ENCODE measurements at regions not wholly inside any gene's neighbourhood (a gene's known extent, or its start where the extent isn't known, plus 50 kb on each side); places are given as distances from the start of the nearest gene placed in this dataset.

DNA sequence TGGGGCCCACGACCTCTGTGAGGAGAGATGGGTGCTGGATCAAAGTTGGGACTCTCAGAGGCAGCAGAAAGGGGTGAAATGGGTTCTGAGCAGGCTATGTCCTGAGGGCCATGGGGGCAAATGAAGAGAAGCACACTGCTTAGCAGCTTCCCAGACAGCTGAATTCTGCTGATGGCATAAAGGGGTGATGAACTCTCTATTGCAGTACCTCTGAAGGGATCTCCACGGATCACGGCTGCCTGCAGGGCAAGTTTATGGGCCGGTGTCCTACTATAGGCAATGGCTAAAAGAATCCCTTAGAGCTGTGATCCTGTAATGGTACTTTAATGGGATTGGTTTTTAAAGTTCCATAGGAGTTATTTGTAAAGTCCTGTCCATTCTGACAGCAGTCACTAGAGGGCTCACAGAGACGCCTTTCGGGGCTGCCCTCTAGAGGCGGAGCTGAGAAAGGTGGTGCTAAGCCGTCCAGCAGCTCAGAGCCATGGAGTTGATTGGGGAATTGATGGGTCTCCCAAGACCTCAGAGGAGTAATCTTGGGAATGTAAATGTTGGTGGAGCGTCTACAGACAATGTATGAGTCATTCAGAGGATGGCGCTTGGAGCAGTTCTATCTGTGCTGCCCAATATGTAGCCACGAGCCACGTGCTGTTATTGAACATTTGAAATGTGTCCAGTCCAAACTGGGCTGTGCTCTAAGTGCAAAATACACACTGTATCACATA, 287.3 kb downstream of the COG6 start:
- DNase-seq: peak; percentile 81

DNA sequence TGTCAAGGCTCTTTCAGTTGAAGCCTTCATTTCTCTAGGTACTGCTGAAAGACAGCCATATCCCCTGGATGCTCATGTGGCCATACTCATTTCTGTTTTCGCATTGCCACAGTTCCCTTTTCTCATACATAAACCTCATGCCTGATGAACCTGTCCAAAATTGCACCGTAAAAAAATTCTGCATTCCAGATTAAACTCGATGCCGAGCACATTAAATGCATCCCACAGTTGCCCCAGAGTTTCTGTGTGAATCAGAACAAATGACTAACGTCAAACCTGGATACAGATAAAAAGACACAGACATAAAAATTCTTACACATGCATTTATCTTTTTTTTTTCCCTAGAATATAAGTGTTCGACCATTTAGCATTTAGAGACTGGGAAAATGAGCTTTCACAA, 288.2 kb downstream of the COG6 start:
- DNase-seq: no peak

- no peak for DNase-seq
These were observed 289.8 kb downstream of the COG6 start for GRCh38 chr13:39945226-39945625.

DNA sequence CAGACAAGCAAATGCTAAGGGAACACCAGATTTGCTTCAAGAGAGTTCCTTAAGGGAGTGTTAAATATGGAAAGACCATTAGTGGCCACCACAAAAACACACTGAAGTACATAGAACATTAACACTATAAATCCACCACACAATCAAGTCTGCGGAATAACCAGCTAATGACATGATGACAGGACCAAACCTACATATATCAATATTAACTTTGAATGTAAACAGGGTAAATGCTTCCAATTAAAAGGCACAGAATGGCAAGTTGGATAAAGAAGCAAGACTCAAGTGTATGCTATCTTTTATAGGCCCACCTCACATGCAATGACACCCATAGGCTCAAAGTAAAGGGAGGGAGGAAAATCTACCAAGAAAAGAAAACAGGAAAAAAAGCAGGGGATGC, 291.3 kb downstream of the COG6 start:
- no peak for DNase-seq

GRCh38 chr13:39951301-39951700, 295.8 kb downstream of the COG6 start:
- DNase-seq: no peak

DNA sequence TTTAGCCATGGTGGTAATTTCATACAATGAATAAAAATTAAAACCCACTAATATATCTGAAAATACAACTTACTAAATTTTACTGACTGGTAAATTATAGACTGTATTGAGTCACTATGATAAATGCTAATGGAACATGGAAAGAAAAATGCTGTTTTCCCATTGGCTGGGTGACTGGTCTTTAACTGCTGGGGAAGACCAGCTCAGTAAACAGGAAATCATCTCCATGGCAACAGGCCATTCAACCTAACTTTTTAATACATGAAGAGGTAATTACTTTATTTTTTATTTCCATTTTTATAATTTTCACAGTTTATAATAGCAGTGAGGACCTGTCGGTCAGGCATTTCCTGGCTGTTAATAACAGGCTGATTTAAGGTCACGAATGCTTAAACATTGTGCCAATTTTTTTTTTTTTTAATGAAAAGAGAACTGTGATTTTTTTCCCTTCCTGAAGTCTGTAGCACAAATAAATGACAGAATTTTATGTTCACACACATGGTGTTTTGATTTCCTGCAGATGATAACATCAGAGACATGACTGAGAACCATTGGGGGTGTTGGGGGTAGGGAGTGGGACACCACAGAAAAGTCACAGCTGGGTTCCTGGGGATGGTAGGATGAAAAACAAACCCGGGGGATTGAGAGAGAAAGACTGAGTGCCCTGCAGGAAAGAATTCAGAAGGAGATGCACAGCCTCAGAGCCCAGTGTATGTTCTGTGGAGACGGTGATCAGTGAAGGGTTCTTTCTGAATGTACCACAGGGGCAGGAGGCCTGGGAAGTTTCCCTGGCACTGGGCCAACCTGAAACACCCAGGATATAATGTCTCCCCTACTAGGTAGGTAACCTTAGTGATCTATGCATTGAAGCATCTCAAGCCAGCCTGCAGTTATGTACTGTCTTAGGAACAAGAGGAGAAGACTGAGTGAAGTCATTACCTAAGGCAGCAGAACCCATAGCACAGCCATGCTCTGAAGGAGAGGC, 297.1 kb downstream of the COG6 start:
- no peak for DNase-seq

GRCh38 chr13:39954476-39954875, 299.0 kb downstream of the COG6 start:
- no peak for DNase-seq

GRCh38 chr13:39955560-39955959, 300.1 kb downstream of the COG6 start:
- no peak for DNase-seq

GRCh38 chr13:39956036-39956435, 300.6 kb downstream of the COG6 start:
- DNase-seq: peak; percentile 50

DNA sequence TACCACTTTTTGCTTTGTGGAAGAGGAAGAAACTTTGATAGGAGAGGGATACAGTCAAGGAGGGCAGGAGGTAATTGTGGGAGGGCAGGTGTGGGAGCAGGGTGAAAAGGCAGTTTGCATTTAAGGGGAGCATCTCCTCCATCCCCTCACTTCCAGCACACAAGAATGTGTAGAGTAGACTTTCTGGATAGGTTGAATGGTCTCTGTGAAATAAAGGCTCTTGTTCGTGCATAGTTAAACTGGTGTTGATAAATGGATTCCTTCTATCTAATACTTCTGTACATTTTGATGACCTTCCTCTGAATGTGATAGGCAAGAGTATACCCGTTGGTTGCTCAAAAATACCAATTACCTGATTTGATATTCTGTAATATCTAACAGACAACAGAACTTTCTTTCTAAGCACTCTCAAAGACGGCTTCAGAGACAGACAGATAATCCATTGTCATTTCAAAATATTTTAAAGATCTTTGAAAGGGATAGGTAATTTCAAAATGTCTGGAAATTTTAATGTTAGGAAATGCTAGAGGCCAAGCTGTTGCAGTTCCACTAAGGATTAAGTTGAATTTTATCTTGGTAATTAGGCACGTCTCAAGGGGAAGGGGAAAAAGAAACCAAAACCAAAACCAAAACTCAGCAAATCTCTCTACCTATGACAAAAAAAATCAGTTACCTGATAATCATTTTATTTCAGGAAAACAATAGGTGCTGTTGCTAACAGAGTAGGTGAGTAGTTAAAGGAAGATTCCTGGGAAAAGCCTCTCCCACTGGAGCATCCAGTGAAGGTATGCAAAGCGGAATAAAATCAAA, 302.6 kb downstream of the COG6 start:
- no peak for DNase-seq

DNA sequence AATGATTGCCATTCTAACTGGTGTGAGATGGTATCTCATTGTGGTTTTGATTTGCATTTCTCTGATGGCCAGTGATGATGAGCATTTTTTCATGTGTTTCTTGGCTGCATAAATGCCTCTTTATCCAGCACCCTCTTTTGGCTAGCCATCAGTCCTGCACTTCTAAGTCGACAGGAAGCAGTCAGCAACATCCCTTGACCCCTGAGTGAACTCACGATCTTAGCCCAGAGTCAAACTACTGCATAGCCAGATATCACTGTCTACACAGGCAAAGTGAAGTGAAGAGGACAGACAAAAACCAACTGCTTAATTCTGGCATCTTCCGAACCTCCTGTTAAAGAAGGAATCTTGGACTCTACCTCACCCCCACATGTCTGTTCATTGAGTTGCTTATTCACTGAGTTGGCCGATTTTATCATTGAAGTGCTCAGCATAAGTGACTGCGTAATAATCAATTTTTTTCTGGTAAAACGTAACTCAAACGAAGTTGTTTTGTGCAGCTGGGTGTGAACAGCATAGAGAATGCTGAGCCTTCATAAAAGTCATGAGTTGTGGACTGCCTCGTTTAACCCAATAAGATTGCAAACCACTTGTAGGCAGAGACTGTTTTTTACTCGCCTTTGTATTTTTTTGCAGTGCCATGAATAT, 304.2 kb downstream of the COG6 start:
- no peak for DNase-seq

- DNase-seq: no peak
These were observed 304.7 kb downstream of the COG6 start for GRCh38 chr13:39960191-39960590.

- no peak for DNase-seq
These were observed 305.6 kb downstream of the COG6 start for GRCh38 chr13:39961036-39961435.

DNA sequence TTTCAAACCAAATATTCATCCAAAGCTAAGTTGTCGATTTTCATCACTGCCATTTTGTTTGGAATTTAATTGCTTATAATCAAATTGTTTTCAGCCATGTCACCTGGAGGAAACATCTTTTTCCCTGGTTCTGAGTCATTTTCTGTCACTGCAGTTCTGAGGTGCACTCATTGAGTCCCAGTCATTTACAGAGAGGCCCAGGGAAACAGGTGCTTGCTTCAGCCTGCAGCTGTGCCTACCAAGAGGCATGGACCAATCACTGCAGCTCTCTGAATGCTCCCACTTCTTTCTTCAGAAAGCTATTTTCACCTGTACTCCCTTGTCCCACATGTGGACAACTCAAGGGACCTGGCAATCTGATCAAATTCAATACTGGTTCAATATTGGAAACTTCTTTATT, 308.1 kb downstream of the COG6 start:
- no peak for DNase-seq

GRCh38 chr13:39965309-39965708, 309.8 kb downstream of the COG6 start:
- DNase-seq: no peak

DNA sequence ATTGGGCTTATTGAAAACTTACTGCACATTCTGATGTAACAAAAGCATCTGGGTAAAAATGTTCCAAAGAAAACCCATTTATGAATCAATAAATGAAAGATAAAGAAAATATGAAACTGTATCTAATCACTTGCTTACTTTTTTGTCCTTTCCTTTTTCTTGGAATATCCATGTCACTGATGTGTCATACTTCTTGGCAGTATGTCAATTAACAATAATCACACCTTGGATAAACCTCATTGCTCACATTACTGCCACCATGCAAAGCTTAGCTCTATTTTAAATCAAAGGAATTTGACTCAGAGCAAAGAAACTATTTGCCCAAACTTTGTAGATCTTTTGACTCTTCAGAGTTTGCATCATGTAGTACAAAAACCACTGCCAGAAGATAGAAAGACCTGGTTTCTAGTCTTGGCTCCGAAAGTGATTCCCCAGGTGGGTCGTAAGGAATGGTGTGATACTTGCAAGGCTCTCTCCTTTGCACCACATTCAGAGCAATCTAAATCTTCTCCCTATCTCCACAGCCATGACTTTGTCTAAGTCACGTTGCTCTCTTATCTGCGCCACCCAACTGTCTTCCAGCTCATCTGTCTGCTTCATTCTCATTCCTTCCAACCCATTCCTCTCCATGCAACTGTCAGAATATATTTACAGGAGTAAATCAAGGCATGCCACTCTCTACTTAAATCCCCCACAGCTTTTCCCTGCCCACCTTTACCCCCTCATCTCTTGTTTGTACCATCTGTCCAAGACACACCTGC, 311.9 kb downstream of the COG6 start:
- no peak for DNase-seq

- no peak for DNase-seq
These were observed 313.4 kb downstream of the COG6 start for GRCh38 chr13:39968646-39969475.

DNA sequence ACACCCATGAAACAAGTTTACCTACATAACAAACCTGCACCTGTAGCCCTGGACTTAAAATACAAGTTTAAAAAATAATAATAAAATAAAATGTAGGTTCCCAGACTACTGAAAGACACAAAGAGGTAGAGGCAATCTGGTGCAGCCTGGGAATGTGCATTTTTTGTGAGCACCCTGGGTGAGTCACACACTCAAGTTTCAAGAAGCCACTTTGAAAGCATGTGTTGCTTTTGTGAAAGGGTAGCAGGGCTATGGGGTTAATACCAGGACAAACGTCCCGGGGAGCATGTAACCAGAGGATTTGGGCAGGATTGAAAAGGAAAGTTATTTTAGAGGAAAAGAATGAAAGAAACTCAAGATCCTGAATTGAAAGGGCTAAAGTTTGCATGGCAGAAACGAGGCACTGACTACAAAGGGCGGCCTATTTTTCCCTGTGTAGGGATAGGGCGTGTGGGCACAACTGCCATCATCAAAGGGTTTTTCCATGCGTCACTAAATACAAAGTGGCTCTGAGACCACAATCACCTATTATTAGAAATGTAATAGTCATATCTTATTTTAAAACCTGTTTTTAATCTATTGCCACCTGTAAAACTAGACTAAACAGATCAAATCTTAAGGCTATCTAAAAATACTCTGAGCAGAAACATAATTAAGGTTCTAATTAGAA, 314.9 kb downstream of the COG6 start:
- no peak for DNase-seq

- DNase-seq: no peak
These were observed 316.1 kb downstream of the COG6 start for GRCh38 chr13:39971526-39971925.

DNA sequence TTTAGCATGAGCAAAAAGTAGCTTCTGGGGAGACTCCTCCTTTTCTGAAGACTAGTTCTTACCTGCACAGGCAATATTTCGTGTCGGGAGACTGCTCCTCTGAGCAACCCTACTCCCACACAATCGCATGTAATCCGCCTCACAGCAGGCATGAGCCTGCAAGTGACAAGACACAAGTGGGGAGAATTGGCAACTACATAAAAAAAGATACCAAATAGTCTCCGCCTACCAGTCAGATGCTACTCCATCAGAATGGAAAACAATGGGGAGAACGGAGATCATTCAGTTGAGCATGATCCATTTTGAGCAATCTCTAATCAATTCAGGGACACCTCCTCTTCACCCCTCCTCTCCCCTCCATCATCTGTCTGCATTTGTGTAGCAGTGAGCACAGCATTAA, 321.0 kb downstream of the COG6 start:
- no peak for DNase-seq

All from activated CD4-positive, alpha-beta T cell treated with anti-CD3 and anti-CD28 coated beads for 48 hours (primary cell).